Ammon's horn (tissue), 1 donor: ENCODE measurements at regions not wholly inside any gene's neighbourhood (a gene's known extent, or its start where the extent isn't known, plus 50 kb on each side); places are given as distances from the start of the nearest gene placed in this dataset.

ENCODE experiments used
- DNase-seq: peaks from one replicate; pipeline ENCODE4 v3.0.0-alpha.2; 2016; ENCODE audit warnings: low spot score

DNA sequence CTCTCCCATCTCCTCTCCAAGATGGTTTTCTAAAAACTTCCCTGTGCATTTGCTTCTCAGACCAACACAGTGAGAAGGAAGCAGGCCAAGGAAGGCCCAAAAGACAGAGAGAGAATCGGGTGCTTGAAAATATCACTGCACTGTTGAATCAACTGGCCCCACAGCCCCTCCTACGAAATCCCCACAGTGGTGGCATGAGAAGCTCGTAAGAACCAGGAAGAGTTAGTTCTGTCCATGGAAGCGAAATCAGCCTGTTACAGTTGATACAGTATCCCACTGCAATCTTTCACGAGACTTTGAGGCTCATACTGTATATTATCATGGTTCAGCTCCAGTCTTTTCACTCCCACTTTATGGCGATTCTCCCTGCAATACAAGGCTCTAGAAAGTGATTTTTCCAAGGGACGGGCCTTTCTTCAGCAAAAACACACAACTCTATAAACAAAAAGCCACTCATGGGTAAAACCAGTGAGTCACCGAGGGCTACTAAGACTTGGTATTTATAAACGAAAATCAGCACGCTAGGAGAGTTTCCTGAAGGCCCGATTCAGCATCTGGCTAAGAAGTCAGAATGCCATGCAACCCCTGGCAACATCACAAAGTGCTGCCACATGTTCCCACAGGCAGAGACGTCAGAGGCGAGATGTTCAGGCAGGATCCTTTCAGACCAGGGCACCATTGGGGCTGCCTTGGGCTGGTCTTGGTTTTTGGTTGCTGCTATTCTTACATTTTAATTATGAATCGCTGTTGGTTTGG, 185.7 kb downstream of the IRX5 start:
- DNase-seq = no peak

GRCh38 chr16:55118701-55119260, 188.1 kb downstream of the IRX5 start:
- no peak for DNase-seq

DNA sequence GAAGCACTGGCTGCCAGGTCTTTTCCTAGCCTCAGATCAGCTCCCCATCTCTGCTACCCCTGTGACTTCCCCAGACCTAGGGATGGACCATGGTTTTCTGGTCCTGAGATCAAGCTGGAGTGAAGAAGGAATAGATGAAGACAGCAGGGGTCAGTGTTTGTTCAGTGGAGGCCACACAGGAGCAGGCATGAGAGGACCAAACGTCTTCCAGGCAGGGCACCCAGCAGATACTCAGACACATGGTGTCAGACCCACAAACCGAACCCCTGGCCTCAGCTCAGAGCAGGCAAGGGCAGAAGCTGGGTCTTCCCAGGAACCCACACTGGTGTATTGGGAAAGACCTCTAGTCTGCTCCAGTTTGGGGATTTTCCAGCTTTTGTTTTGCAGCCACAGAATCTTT, 189.7 kb downstream of the IRX5 start:
- DNase-seq = no peak

- DNase-seq = no peak
Observed at GRCh38 chr16:55120826-55121225, 190.2 kb downstream of the IRX5 start.

GRCh38 chr16:55123652-55124051, 193.0 kb downstream of the IRX5 start:
- DNase-seq = no peak

GRCh38 chr16:55125818-55126385, 195.2 kb downstream of the IRX5 start:
- DNase-seq = no peak

- peak; percentile 8 for DNase-seq
Observed at GRCh38 chr16:55126456-55126855, 195.8 kb downstream of the IRX5 start.

DNA sequence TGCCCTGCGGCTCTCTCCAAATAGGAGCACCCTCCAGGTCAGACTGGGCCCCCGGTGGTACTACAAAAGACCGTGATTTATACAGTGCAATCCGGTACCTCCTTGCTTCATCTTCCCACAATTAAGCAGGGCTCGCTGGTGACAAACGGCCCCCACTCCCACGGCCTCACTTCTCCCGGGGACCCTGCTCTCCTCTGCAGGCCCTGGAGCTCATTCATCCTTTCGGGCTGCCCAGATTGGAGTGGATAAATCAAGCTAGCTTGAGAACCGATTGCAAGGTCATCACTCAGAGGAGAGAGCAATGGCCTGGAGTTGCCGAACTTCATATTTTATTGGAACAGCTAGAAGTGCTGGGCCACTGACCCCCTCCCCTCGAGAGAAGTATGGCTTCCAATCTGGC, 193.5 kb upstream of the IRX6 start:
- DNase-seq = no peak

DNA sequence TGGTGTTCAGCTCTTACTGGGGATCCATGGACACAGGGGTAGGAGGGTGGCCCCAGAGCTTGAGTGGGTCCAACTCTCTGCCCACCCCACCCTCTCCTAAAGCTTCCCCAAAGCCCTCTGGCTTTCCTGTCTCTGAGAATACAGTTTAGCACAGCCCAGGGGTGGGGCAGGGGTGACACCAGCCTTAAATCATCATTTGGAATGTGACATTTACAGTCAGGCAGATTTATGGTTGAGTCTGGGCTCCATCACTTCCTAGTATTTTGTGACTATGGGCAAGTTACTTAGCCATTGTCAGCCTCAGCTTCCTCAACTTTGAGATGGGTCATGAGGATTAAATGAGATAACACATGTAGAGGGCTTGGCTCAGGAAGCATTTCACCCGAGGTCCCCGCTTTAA, 193.1 kb upstream of the IRX6 start:
- DNase-seq = no peak

DNA sequence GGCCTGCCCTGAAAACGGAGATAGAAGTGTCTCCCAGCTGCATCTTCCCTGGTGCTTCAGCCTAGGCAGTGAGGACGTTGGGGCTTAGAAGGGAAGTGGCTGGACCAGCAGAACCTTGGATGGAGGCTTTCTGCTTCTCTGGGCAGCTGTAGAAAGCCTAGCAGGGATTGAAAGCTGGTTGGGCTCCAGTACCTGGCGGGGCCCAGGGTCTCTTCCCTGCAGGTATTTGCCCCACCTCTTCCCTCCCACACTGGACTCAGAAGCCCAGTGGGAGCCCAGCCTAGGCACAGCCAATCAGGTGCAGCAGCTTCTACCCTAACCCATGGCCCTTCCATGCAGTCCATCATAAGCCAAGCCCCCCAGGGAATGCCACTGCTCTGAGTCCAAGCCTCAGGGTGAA, 190.3 kb upstream of the IRX6 start:
- DNase-seq = no peak

- no peak for DNase-seq
Observed at GRCh38 chr16:55136356-55137150, 187.4 kb upstream of the IRX6 start.

GRCh38 chr16:55138298-55138697, 185.7 kb upstream of the IRX6 start:
- DNase-seq = no peak

- DNase-seq = no peak
Observed at GRCh38 chr16:55142405-55142804, 181.6 kb upstream of the IRX6 start.

- no peak for DNase-seq
Observed at GRCh38 chr16:55144651-55145050, 179.4 kb upstream of the IRX6 start.

- DNase-seq = no peak
Observed at GRCh38 chr16:55145771-55146603, 178.0 kb upstream of the IRX6 start.

- DNase-seq = no peak
Observed at GRCh38 chr16:55146966-55147365, 177.0 kb upstream of the IRX6 start.

DNA sequence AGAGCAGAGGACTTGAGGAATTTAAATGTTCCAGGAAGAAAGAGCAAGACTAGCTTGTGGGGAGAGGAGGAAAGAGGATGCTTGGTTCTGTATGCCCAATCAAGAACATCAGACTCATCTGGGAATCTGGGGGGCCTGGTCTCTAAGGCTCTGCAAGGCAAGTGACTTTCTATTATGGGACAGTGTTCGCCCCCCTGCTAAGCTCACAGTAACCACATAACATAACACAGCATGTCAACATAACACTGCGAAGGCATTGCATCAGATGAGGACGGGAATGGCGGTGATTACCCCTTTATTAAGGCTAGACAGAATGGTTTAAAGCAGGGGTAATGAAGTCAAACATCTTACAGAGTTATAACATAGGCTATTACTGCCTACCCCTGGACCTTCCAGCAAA, 176.6 kb upstream of the IRX6 start:
- DNase-seq = no peak

GRCh38 chr16:55149622-55150021, 174.4 kb upstream of the IRX6 start:
- DNase-seq = no peak

DNA sequence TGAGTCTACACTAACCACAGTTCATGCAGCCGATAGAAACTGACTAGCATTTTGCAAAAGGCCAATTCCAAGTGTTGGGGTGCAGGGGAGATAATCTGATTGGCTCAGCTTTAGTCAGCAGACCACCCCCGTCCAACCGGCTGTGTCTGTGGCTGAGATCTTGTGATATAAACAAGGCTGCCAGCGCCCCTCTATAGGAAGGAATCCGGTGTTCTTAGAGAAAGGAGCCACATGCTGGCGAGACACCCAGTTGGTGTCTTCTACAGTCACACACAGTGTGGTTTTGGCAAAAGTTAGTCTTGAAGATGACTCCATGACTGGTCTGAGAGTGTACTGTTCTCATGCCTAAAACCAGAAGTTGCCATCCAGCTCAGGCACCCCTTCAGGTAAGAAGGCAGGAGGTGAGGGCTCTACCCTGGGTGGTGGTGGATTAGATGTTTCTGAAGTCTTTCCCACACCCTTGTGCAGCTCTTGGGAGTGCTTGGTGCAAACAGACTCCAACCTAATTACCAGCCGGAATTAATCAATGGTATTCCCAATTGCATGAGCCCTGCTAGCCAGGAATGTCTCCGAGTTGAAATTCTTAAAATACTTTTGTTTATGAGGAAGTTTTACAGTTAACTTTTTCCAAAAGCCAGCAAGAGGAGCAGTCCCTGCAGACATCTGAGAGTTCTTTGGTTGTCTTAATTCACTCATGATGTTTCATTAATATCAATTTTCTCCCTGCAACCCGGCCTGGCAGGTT, 172.3 kb upstream of the IRX6 start:
- no peak for DNase-seq

DNA sequence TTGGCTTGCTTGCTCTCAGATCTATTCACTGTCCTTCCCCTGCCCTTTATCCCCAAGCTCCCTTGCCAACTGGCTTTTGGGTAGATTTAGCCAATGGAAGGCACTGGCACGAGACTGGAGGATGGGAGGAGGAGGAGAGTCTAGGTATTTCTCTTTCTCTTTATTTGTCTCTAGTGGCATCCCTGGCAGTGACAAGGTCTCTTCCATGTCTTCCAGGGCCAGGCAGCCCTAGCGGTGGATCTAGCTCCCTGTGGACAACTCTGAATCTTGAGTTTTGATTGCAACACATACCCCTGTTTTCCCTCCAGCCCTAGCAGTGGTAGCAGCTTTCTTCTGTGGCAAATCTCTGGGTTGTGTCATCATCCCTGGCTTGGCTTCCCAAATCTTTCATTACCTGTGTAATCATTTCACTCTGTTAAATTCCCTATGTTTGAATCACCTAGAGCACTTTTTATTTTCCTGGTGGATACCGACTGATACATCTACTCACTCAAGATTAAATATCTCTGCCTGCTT, 171.1 kb upstream of the IRX6 start:
- DNase-seq = no peak

DNA sequence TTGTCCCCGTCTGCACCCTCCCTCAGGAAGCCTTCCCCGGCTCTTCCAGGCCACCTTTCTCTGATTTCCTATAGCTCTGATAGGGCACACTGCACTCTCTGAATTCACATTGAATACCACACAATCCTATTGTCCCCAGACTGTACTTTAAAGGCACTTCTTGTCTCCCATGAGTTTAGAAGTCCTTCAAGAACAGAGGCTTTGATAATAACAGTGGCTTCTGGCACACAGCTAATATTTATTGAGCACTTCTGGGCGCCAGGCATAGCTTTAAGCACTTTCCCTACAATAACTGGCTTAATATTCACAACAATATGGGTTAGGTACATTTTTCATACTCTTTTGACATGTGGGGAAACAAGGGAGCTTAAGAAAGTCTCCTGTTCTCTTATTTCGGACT, 169.7 kb upstream of the IRX6 start:
- DNase-seq = no peak
